GM21737 (cell line): ENCODE measurements at regions not wholly inside any gene's neighbourhood (a gene's known extent, or its start where the extent isn't known, plus 50 kb on each side); places are given as distances from the start of the nearest gene placed in this dataset.
"Not testable (repeated sequence)": the region's sequence is repeated elsewhere in the genome, so short reads cannot be mapped to it uniquely, and the experiment has no call there.

Experiments
- ATAC-seq: cut with Tn5 transposase; IDR thresholded peaks from one replicate; pipeline ENCODE4 v1.9.1; 2021; ENCODE audit warnings: mild to moderate bottlenecking, moderate library complexity; ENCODE audit not compliant: unreplicated experiment

DNA sequence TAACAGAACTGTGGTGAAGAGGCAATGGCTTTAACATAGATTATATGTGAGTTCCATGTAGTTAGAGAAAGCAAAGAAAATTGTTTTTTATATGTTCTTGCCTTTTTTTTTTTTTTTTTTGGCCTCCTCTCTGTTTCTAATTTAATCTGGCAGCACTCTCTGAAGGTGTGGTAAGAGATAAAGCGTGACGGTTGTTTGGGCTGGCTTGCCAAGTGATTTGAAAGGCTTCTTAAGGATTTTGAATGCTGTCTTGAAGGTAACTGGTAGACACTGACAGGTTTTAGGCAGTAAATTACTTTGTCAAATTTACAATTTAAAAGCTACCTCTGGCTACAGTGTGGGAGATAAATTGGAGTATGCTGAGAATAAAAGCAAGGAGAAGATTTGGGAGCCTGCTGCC lies 269.3 kb upstream of the HS3ST1 start:
- ATAC-seq = no peak

DNA sequence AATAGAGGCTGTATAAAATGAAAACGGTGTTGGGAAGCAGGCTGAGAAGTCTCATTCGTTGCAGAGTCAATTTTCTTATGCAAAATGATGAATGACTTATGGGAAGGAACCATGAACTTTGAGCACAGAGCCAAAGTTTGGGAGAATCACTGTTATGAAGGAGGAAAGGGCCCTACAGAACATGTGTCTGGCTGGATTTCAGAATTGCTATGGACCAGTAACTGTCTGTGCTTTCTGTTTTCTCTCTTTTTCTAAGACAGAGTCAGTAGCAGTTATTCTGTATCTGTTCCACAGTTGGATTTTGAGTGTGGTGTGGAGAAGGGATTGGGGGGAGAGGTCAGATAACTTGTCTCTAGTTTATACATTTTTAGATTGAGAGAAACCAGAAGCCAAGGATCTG lies 265.0 kb upstream of the HS3ST1 start:
- ATAC-seq = no peak

DNA sequence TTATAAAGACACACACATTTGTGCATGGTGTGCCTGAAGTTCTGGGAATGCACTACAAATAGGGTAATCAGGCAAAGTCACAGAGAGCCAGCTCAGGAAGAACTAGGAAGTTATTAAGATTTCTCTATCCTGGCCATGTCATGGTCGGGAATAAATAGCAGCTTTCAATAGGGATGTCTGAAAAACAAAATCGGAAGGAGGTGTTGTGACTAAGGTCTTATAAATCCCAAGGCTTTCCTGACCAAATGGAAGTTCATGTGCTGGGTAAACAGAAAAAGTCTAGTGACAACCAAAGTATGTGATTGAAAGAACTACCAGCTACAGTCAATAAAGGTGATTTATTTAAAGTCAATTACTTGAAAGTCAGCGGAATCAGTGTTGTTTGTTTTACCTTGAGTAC lies 262.5 kb upstream of the HS3ST1 start:
- no peak for ATAC-seq

DNA sequence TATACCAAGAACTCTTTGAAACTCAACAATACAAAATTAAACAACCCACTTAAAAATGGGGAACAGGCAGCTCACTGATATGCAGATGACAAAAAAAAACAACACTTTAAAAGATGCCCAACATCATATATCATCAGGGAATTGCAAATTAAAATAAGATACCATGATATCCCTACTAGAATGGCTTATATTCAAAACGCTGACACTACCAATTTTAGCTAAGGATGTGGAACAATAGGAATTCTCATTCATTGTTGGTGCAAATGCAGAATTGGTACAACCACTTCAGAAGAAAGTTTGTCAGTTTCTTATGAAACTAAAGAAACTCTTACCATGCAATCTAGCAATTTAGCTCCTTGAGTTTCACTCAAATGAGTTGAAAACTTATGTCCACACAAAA lies 259.0 kb upstream of the HS3ST1 start:
- ATAC-seq = no peak

DNA sequence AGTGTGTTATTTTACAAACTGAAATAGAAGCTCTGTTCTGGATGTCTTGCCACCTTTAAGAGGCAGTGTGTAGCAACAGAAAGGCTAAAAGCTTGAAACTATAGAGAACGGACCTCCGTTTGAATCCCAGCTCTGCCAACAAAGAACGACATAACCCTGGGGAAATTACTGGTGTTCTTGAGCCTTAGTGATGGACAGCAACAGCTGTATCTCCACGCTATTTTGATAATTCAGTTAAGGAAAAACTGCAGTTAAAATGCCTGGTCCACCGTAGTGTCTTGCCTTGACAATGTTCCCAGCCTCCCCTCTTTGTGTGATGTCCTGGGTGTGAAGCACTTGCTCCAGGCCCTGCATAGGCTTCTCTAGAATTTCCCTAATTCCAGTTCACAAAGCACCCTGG lies 256.8 kb upstream of the HS3ST1 start:
- no peak for ATAC-seq

DNA sequence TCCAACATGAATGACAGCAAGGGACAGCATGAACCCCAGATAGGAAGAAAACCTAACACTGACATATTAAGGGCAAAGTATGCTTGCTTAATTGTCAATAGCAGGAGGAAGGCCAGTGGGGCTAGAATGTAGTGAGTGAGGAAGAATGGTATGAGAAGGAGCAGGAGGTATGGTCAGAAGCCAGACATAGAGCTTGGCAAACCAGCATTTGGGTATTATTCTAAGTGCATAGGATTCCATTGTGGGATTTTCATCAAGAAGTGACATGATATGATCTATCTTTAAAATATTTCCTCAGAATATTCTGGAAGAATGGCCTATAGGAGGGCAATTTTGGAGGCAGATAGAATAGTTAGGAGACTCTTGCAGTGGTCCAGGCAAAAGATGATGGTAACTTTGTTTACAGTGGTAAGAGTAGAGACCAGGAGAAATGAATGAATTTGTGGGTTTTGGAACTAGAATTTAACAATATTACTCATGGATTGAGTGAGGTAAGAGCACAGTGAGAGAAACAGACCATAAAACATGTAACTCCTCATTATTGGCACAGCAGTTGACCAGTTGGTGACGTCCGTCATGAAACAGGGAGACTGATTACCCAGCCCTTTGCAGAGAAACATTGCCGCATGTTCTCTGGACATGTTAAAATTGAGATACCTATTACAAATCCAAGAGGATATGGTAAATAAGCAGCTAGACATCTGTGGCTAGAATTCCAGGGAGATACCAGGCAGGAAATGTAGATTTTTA lies 246.5 kb upstream of the HS3ST1 start:
- no peak for ATAC-seq

DNA sequence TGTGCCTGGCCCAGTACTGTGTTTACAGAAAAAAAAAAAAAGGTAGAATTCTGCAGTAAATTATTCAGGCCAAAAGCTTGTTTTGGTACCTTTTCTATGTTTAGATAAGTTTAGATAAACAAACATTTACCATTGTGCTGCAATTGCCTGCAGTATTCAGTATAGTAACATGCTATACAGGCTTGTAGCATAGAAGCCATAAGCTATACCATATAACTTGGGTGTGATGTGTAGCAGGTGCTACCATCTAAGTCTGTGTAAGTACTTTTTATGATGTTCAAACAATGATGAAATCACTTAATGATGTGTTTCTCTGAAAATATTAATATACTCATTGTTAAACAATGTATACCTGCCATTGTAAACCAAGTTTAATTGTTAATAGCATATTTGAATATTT lies 241.6 kb upstream of the HS3ST1 start:
- no peak for ATAC-seq

DNA sequence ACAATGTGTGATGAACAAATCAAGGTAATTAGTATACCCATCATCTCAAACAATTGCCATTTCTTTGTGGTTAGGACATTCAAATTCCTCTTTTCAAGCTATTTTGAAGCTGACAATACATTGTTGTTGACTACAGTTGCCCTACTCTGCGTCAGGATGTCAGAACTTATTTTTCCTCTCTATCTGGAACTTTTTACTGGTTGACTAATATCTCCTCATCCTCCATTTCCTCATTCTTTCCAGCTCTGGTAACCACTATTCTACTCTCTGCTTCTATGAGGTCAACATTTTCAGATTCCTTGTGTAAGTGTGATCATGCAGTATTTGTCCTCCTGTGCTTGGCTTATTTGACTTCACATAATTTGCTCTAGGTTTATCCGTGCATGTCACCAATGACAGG lies 240.5 kb upstream of the HS3ST1 start:
- no peak for ATAC-seq

DNA sequence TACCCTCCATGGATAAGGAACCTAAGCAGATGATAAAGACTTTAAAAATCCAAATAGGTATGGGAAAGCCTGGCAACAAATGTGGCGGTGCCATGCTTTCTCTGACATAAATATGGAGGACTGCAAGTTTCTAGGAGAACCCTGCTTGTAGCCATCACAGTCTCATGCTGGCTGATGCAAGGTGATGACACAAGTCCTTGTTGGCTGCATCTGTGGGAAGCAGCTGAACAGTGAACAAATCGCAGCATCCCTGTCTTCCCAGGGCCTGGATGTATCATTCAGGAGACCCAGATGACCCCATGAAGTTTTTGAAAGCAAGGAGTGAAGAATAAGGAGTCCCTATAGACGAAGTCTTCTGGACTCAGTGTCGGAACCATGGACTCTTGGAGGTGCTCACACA lies 234.4 kb upstream of the HS3ST1 start:
- no peak for ATAC-seq

DNA sequence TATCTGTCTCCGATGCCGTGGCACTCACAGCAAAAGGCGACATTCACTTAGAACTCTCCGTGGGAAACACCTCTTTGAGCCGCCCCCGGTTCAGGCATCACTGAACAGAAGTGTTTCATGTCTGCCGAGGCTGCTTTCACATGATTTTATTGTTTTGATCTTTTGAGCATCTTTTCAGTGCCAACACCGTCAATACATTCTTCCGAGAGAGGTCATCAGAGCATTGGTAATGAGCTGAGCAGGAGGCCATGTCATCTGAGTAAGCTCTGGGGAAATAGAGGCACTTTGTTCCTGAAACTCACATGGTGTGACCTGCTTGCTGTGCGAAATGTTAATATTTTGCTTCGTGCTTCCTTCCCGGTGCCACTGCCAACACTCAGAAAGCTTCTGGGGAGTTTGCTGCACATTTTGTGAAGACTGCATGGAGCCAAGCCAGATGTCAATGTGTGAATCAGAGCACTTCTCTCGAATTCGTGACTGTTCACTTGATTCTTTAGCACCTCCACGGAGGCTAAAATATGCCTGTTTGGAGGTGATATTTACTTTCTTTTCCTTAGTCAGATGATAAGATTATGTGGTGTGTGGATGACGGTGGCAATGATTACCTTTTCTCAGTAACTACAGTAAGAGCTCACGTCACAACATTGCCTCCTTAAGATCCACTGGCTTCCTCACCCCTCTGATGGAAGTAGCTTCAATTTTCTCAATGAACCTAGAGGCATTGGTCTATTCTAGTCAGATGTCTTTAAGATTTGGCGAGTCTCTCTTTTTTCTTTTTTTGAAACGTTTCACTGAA lies 222.3 kb upstream of the HS3ST1 start:
- no peak for ATAC-seq

DNA sequence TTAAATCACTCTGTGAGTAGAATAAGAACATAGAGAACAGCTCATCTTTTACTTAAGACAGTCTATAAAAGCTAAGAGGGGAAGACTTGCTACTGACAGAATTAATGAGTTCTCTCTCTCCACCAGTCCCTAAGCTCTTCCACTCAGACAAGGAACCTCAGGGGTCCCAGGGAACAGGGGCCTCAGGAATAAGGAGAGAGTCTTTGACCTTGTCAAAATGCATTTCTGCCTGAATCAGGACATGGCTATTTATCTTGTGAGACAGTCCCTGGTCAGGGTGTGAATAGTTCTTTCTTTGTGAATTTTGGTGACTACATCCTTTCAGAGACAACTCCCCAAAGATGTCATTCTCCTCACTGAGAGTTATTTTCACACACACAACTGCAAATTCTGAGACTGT lies 218.7 kb upstream of the HS3ST1 start:
- ATAC-seq = no peak

DNA sequence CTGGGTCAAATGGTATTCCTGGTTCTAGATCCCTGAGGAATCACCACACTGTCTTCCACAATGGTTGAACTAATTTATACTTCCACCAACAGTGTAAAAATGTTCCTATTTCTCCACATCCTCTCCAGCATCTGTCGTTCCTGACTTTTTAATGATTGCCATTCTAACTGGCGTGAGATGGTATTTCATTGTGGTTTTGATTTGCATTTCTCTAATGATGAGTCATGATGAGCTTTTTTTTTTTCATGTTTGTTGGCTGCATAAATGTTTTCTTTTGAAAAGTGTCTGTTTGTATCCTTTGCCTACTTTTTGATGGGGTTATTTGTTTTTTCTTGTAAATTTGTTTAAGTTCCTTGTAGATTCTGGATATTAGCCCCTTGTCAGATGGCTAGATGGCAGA lies 214.4 kb upstream of the HS3ST1 start:
- not testable (repeated sequence) for ATAC-seq

DNA sequence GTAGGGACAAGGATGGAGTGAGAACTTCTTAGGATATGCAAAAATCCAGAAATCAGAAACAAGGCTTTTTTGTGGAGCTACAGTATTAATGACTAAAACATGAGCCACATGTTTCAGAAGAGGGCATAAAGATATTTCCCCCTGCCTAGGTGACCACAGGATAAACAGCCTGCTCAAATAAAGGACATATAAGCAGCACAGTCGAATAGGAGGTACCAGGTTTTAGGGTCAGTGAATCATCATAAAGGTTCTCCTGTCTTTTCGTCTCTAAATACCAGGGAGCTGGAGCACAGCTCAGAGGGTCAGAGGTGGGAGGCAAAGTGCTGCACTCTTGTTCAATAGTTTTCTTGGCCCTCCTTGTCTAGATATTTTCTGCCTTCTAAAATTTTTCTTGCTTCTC lies 211.9 kb upstream of the HS3ST1 start:
- ATAC-seq = no peak

DNA sequence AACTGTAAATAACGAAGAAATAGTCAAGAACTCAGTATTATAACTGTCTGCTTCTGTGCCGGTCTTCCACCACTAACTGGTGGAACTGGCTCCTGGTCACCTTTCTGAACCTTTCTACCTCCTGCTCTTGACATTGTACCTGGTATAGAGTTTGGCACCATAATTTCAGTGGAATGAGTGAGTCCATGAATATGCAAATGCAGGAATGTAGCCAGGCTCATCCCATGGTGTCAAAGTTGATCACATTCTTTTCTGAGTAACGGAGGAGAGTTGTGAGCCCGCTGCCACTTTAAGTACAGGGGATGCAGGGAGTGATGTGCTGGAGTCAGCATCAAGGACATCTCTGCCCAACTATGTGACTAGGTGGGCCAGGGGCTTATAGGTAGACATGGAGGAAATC lies 207.9 kb upstream of the HS3ST1 start:
- ATAC-seq = no peak

DNA sequence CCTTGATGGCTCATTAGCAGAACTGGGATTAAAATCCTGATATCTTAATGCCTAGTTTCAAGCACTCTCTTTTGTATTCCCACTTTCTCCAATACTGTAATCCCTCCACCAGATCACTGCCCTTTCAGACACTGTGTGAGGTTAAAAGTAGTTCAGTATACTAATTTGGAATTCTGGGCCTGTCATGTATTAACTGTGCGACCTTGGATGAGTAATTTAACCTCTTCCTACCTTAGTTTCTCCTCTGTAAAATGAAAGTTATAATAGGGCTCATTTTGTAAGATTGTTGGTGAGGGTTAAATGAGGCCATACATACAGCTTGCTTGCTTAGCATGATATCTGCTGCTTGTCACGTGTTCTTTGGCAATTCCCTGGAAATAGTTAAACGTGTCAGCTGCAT lies 207.3 kb upstream of the HS3ST1 start:
- no peak for ATAC-seq

DNA sequence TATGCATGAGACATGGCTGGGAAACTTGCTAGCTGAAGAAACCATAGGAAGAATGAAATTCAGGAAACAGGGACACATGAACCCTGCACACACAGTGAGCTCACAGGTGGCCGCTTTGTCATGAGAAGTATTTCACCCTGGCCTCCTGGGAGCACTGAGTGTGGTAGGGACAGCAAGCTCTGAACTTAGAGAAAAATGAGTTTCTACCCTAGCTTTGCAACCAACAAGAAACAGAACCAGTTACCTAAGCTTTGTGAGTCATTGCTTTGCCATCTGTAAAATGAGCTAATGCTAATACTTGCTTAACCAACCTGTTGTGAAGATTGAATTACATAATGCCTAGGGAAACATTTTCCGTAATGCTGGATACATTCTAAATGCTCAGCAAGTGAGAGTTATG lies 206.6 kb upstream of the HS3ST1 start:
- no peak for ATAC-seq

DNA sequence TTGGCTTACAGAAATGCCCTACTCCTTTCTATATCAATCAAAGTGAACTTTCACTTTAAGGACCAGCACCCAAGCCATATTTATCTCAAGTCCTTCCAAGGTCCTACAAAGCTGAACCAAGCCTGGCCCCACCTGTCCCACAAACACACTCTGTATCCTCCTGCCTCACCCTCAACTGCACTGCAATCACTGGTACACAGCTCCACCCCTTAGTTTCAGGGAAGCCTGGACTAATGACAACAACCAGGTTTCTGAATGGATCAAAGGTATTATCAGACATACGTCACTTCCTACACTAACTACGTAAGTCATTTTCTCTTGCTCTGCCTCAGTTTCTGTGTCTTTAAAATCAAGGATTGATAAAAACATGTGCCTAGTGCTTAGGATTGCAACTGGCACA lies 205.6 kb upstream of the HS3ST1 start:
- no peak for ATAC-seq

DNA sequence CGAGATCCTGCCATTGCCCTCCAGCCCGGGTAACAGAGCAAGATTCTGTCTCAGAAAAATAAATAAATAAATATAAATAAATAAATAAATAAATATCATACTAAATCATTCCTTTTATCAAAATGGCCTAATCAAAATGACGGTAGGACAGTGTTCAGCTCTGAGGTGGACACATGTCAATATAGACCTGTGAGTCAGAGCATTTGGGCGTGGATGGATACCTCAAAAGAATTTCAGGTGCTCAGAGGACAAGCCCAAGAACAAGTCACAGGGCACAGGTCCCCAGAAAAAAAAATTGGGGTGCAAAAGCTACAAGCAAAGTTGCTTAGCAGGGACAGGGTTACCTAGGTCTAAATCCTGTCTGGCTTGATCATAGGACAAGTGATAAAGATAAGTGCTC lies 204.7 kb upstream of the HS3ST1 start:
- no peak for ATAC-seq

DNA sequence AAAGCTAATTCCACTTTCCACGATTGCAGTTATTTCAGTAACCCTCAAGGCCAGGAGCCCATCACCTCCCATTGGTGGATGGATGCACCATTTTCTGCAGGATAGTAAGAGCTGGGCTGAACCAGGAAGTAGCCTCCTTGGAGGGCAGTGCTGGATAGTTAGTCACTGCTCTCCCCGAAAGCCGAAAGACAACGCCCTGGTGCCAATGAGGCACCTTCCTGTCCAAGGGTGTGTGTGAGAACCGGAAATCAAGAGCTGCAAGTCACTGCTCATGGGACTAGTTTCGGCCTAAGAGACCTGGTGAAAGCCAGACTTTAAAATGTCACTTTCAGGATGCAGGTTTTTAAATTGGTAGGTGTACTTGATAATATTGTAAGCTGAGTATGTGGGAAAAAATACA lies 203.8 kb upstream of the HS3ST1 start:
- no peak for ATAC-seq

DNA sequence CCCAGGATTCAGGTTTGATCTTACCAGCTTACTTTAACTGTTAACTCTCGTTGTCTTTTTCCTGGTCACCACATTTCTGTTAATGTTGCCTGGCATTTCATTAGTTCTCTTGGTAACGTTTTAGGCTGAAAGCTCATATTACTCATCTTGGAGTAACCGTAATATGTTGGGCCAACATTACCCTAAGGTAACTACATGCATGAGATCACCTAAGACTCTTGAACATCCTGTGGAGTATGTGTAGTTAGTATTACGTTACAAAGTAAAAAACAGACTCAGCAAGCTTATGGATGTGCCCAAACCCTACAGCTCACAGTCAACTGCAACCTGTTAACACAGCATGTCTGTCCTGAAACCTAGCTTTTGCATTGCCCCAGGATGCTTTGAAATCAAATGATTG lies 203.3 kb upstream of the HS3ST1 start:
- no peak for ATAC-seq

DNA sequence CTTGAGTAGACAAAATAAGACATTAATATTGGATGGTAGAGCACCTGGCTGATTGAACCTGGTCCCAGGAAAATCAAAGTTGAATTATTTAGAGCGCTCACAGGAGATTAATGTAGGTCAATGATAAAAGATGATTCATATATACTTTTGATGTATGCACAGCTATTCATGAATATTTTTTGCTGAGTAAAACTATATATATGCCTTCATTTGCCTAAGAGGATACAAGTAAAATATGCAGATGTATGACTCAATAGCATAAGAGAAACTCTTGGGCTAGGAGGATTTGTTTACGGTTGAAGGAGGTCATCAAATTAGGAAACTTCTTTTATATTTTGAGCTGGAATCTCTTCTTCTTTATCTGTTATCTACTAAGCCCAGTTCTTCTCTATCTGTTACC lies 202.7 kb upstream of the HS3ST1 start:
- no peak for ATAC-seq

DNA sequence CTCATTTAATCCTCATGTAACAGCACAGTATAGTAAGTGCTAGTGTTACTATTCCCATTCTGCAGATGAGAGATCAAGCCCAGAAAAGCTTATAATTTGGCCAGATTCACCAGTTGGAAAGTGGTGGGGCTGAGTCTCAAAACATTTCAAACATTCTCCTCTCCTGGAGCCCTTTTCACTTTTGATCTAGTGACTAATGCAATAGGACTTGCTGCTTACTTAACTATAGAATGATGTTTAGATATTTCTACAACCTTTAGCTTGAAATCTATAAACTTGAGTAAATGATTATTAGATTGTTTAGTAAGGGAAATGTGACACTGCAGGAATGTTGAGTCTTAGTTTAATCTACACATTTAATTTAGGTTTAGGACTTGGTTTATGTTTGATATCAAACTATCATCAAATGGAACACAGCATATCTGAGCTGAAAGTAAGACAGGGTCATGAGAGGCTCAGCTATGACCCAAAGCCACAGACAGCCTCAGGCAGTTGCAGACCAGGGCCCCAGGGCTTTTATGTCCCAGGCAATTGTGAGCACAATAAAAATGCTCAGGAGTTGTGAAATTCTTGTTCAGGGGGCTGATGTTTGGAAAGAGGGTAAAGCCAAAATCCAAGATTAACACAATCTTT lies 199.5 kb upstream of the HS3ST1 start:
- ATAC-seq = no peak
